T-helper 1 cell (primary cell): ENCODE measurements at regions not wholly inside any gene's neighbourhood (a gene's known extent, or its start where the extent isn't known, plus 50 kb on each side); places are given as distances from the start of the nearest gene placed in this dataset.

ENCODE experiments used
- DNase-seq, 5 donors: peaks; one replicate each; pipeline ENCODE4 v3.0.0-alpha.2; 2012 to 2020

GRCh38 chr10:112083472-112083871 is 100.1 kb downstream of the GPAM start:
- no peak for DNase-seq

GRCh38 chr10:112087953-112088456 is 95.6 kb downstream of the GPAM start:
- DNase-seq: no peak

GRCh38 chr10:112091703-112092102 is 91.9 kb downstream of the GPAM start:
- no peak for DNase-seq

- no peak for DNase-seq
These were observed 91.0 kb downstream of the GPAM start for GRCh38 chr10:112092519-112092918.

- no peak for DNase-seq
These were observed 88.6 kb downstream of the GPAM start for GRCh38 chr10:112094984-112095383.

- DNase-seq: no peak
These were observed 87.8 kb downstream of the GPAM start for GRCh38 chr10:112095731-112096130.

GRCh38 chr10:112098682-112099081 is 84.9 kb downstream of the GPAM start:
- DNase-seq: no peak
